Heart left ventricle (tissue), 13 donors: ENCODE measurements at regions not wholly inside any gene's neighbourhood (a gene's known extent, or its start where the extent isn't known, plus 50 kb on each side); places are given as distances from the start of the nearest gene placed in this dataset.

Experiments used
- POLR2A ChIP-seq, 2 donors: fragments of 450-650 bp; IDR thresholded peaks; one replicate each; pipeline ENCODE4 v1.6.1; 2017; ENCODE audit warnings: antibody characterized with exemption in 2 of 2, mild to moderate bottlenecking in 2 of 2, moderate library complexity in 2 of 2
- TF ChIP-seq, protein P1 (sequence below), 12 donors: fragments of 200-600 bp; sonication (generic) in 4 of 12; IDR thresholded peaks; one replicate each; pipeline versions ENCODE4 v1.5.0 to v1.8.0; 2018 to 2022; ENCODE audit warnings: antibody characterized with exemption in 12 of 12, mild to moderate bottlenecking in 5 of 12
- donor health status: ischemic (EF 13 %, LVEDD 7.1; RV severe dilation, severe dysfunction).
- donor health status: DM: no; HTN: yes; CAD: no.
- donor health status: DM: no; HTN: no; CAD: no.
- donor health status: ischemic (EF 25% LVEDD 6.9; RV normal size, moderate dysfunction).
- donor health status: ischemic (EF 25% LVEDD 5.7; RV mildly dilated, moderate dysfunction).
- donor health status: ischemic (EF 35%, LVEDD 5.7; RV mildly dilated, moderate dysfunction).
- donor health status: nonischemic (EF 11% LVEDD 7.7; RV severe dilation, severe dysfunction).
- donor health status: DM: yes; HTN: yes; CAD: no.
- donor health status: PGD.
- donor health status: ischemic (EF 29% LVEDD 5.4; RV normal size, mild dysfunction).
- donor health status: nonischemic (EF 23%, LVEDD 6.1; RV moderate dilation, normal function).

GRCh38 chr14:101241147-101241546, 320.1 kb upstream of the DIO3 start:
- no peak for TF ChIP-seq POLR2A (IDR thresholded peaks at IDR 0.05)
- TF ChIP-seq, protein P1, sequence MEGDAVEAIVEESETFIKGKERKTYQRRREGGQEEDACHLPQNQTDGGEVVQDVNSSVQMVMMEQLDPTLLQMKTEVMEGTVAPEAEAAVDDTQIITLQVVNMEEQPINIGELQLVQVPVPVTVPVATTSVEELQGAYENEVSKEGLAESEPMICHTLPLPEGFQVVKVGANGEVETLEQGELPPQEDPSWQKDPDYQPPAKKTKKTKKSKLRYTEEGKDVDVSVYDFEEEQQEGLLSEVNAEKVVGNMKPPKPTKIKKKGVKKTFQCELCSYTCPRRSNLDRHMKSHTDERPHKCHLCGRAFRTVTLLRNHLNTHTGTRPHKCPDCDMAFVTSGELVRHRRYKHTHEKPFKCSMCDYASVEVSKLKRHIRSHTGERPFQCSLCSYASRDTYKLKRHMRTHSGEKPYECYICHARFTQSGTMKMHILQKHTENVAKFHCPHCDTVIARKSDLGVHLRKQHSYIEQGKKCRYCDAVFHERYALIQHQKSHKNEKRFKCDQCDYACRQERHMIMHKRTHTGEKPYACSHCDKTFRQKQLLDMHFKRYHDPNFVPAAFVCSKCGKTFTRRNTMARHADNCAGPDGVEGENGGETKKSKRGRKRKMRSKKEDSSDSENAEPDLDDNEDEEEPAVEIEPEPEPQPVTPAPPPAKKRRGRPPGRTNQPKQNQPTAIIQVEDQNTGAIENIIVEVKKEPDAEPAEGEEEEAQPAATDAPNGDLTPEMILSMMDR (IDR thresholded peaks at IDR 0.05) = no peak
